Panc1 (cell line): ENCODE measurements at regions not wholly inside any gene's neighbourhood (a gene's known extent, or its start where the extent isn't known, plus 50 kb on each side); places are given as distances from the start of the nearest gene placed in this dataset.

Experiments used
- ATAC-seq: fragments of 200-7000 bp; cut with Tn5 transposase; 2 replicates; pipeline ENCODE4 v1.9.1; 2020; ENCODE audit warnings: mild to moderate bottlenecking, moderate library complexity
- BruUV-seq: library from RNA; stranded (reverse); fragments of 400-500 nt; replicated peaks from 2 replicates; lab custom pipeline; 2021; lab: Mats Ljungman, UMichigan
- CTCF ChIA-PET: fragments of 300-600 bp; sonication (Branson Sonifier 250); formaldehyde crosslinking; loops from one replicate; lab custom pipeline; 2022; ENCODE audit warnings: antibody characterized with exemption; lab: Charles Lee
- POLR2A ChIA-PET: fragments of 300-600 bp; sonication (Branson Sonifier 250); formaldehyde crosslinking; loops from one replicate; lab custom pipeline; 2022; ENCODE audit warnings: antibody characterized with exemption; lab: Charles Lee
- DNase-seq: peaks from one replicate; pipeline ENCODE4 v3.0.0-alpha.2; 2010; ENCODE audit warnings: low read depth, low spot score
- H3K27ac ChIP-seq: 2 replicates; pipeline ENCODE4 v1.5.1; 2011; ENCODE audit warnings: mild to moderate bottlenecking, low read length, inconsistent platforms
- H3K27me3 ChIP-seq: fragments of 200-500 bp; sonication (Bioruptor generic); 2 replicates; pipeline ENCODE4 v1.6.0; 2014; ENCODE audit warnings: low read length, inconsistent platforms; ENCODE audit not compliant: control insufficient read depth, insufficient read depth
- H3K36me3 ChIP-seq: fragments of 200-500 bp; sonication (Bioruptor generic); 2 replicates; pipeline ENCODE4 v1.5.1; 2014; ENCODE audit warnings: inconsistent platforms, mild to moderate bottlenecking, low read length, moderate library complexity; ENCODE audit not compliant: control insufficient read depth, insufficient read depth
- H3K4me1 ChIP-seq: 2 replicates; pipeline ENCODE4 v1.5.1; 2011; ENCODE audit warnings: inconsistent platforms, mild to moderate bottlenecking, low read length, moderate library complexity; ENCODE audit not compliant: control insufficient read depth, insufficient read depth
- H3K4me3 ChIP-seq, 2 experiments: 2 replicates each; pipeline ENCODE4 v1.5.1; 2011 to 2012; ENCODE audit warnings: low read depth in 2 of 2, low read length in 2 of 2, mild to moderate bottlenecking in 2 of 2, inconsistent platforms in 1 of 2, moderate library complexity in 1 of 2
- H3K9me3 ChIP-seq: fragments of 200-500 bp; sonication (Bioruptor generic); 2 replicates; pipeline ENCODE4 v1.5.1; 2014; ENCODE audit warnings: low read depth, mild to moderate bottlenecking, inconsistent platforms, low read length, moderate library complexity; ENCODE audit not compliant: control insufficient read depth, insufficient read depth
- CTCF ChIP-seq: fragments of 450-650 bp; IDR thresholded peaks from 2 replicates; pipeline ENCODE4 v1.5.1; 2017; ENCODE audit warnings: mild to moderate bottlenecking
- POLR2AphosphoS5 ChIP-seq: IDR thresholded peaks from 2 replicates; pipeline ENCODE4 v1.6.1; 2012; ENCODE audit warnings: mild to moderate bottlenecking, low read depth, low read length, moderate library complexity
- REST ChIP-seq, 2 experiments: IDR thresholded peaks; 2 replicates each; pipeline ENCODE4 v1.6.1; 2011 to 2012; ENCODE audit warnings: low read depth in 2 of 2, control low read depth in 1 of 2, low read length in 1 of 2, mild to moderate bottlenecking in 1 of 2, moderate library complexity in 1 of 2; ENCODE audit not compliant: insufficient read depth in 1 of 2
- SIN3A ChIP-seq: IDR thresholded peaks from 2 replicates; pipeline ENCODE4 v1.6.1; 2012; ENCODE audit warnings: low read depth, mild to moderate bottlenecking, low read length, moderate library complexity, borderline replicate concordance; ENCODE audit not compliant: insufficient read depth
- TCF7L2 ChIP-seq: IDR thresholded peaks from 2 replicates; pipeline ENCODE4 v1.6.1; 2011; ENCODE audit warnings: mild to moderate bottlenecking, low read depth, low read length, inconsistent platforms
- in situ Hi-C: cut with HindIII; loops from 2 replicates; pipeline ENCODE4 v1.10.0; 2016; ENCODE audit warnings: low sequenced_read_pairs, low pct_unique_long_range_greater_than_20kb
- intact Hi-C: fragments of 100-400 bp; cut with micrococcal nuclease; formaldehyde crosslinking; loops from one replicate; pipeline ENCODE4 v1.10.0; 2022; ENCODE audit not compliant: unreplicated experiment

GRCh38 chr12:78585132-78585531 is 279.4 kb upstream of the SYT1 start:
- ATAC-seq (no peak), DNase-seq (no peak)
- peaks cover 19% of the 10 kb centered on the region; the same call in 1 of the 2 replicates for H3K9me3 ChIP-seq
- H3K4me1 ChIP-seq: no peaks in the 10 kb centered on the region
- H3K27ac ChIP-seq: no peak overlapping the region
- BruUV-seq: no TSS peak
- POLR2A ChIA-PET: no interaction called here
- H3K4me3 ChIP-seq: no peak overlapping the region
- CTCF ChIA-PET: no interaction called here
- in situ Hi-C loops (no loop called here), intact Hi-C loops (loop anchor here (10.0 kb wide), 1 partner anchor 400 kb away; no protein-coding TSS in a partner anchor)
- TF ChIP-seq POLR2AphosphoS5 (no peak), REST (IDR thresholded peaks at IDR 0.05; ENCODE audit: insufficient read depth in 1 of 2, low read depth in 2 of 2, low read length in 1 of 2) (no peak), CTCF (no peak; the same call in 1 of the 2 replicates), TCF7L2 (no peak), SIN3A (no peak)
- no peaks in the 10 kb centered on the region for H3K27me3 ChIP-seq
- no peaks in the 10 kb centered on the region for H3K36me3 ChIP-seq

GRCh38 chr12:78586790-78587189 is 277.8 kb upstream of the SYT1 start:
- ATAC-seq: no peak
- no peak overlapping the region for H3K27ac ChIP-seq
- no TSS peak for BruUV-seq
- H3K9me3 ChIP-seq: peaks cover 19% of the 10 kb centered on the region; the same call in 1 of the 2 replicates
- H3K4me3 ChIP-seq: no peak overlapping the region
- intact Hi-C loops (loop anchor here (10.0 kb wide), 1 partner anchor 402 kb away; no protein-coding TSS in a partner anchor), in situ Hi-C loops (no loop called here)
- no peak for DNase-seq
- POLR2A ChIA-PET: no interaction called here
- TF ChIP-seq POLR2AphosphoS5: no peak
- no peak for TF ChIP-seq CTCF
- no peak for TF ChIP-seq SIN3A
- TF ChIP-seq TCF7L2: no peak
- TF ChIP-seq REST (IDR thresholded peaks at IDR 0.05; ENCODE audit: insufficient read depth in 1 of 2, low read depth in 2 of 2, low read length in 1 of 2): no peak
- H3K36me3 ChIP-seq: no peaks in the 10 kb centered on the region
- CTCF ChIA-PET: no interaction called here
- H3K27me3 ChIP-seq: no peaks in the 10 kb centered on the region
- H3K4me1 ChIP-seq: no peaks in the 10 kb centered on the region
